Gastroesophageal sphincter (tissue), 4 donors: ENCODE measurements at regions not wholly inside any gene's neighbourhood (a gene's known extent, or its start where the extent isn't known, plus 50 kb on each side); places are given as distances from the start of the nearest gene placed in this dataset.
"Not testable (repeated sequence)": the region's sequence is repeated elsewhere in the genome, so short reads cannot be mapped to it uniquely, and the experiment has no call there.

Source experiments
- ATAC-seq: fragments of 150-250 bp; one replicate; pipeline ENCODE4 v1.9.1; 2016; ENCODE audit warnings: mild to moderate bottlenecking, moderate library complexity
- H3K27ac ChIP-seq, 4 donors: fragments of 200-600 bp; sonication (generic) in 3 of 4; 1 replicate in 3 of 4; 2 replicates in 1 of 4; pipeline ENCODE4 v1.5.1; 2016 to 2019
- H3K27me3 ChIP-seq: fragments of 200-600 bp; sonication (generic); one replicate; pipeline ENCODE4 v1.5.1; 2019
- H3K36me3 ChIP-seq, 2 donors: fragments of 200-600 bp; sonication (generic); one replicate each; pipeline ENCODE4 v1.5.1; 2019; ENCODE audit warnings: control low read depth in 1 of 2
- H3K4me1 ChIP-seq, 3 donors: fragments of 200-600 bp; sonication (generic); 1 replicate in 2 of 3; 2 replicates in 1 of 3; pipeline ENCODE4 v1.5.1; 2016 to 2019; ENCODE audit warnings: control low read depth in 2 of 3
- H3K4me3 ChIP-seq, 2 donors: fragments of 200-600 bp; sonication (generic); one replicate each; pipeline ENCODE4 v1.5.1; 2019; ENCODE audit warnings: mild to moderate bottlenecking in 1 of 2, moderate library complexity in 1 of 2
- H3K9me3 ChIP-seq, 3 donors: fragments of 200-600 bp; sonication (generic); one replicate each; pipeline ENCODE4 v1.5.1; 2017 to 2019; ENCODE audit warnings: control low read depth in 2 of 3
- CTCF ChIP-seq, 4 experiments: fragments of 200-600 bp in 2 of 4; fragments of 450-650 bp in 2 of 4; sonication (generic) in 1 of 4; IDR thresholded peaks; one replicate each; pipeline ENCODE4 v1.5.1; 2017 to 2019; ENCODE audit warnings: antibody characterized with exemption in 4 of 4, mild to moderate bottlenecking in 2 of 4, moderate library complexity in 2 of 4
- EP300 ChIP-seq: sonication (generic); formaldehyde crosslinking; IDR thresholded peaks from one replicate; pipeline ENCODE4 v1.6.1; 2017; ENCODE audit warnings: antibody characterized with exemption, mild to moderate bottlenecking
- POLR2A ChIP-seq, 2 donors: fragments of 450-650 bp; IDR thresholded peaks; one replicate each; pipeline ENCODE4 v1.6.1; 2017; ENCODE audit warnings: antibody characterized with exemption in 2 of 2, mild to moderate bottlenecking in 2 of 2, moderate library complexity in 1 of 2
- POLR2AphosphoS5 ChIP-seq: sonication (generic); formaldehyde crosslinking; IDR thresholded peaks from one replicate; pipeline ENCODE4 v1.6.1; 2017; ENCODE audit warnings: antibody characterized with exemption
- WGBS, 2 donors: methylation state at CpG; one replicate each; pipeline ENCODE4 v1.1.5; 2018; ENCODE audit warnings: low coverage in 1 of 2; 5-methylcytosine and 5-hydroxymethylcytosine counted together

GRCh38 chr6:15152700-15153099 lies 93.2 kb upstream of the JARID2 start:
- H3K4me1 ChIP-seq: peaks cover 0 to 12% (median 0%) of the 10 kb centered on the region in 3 donors
- ATAC-seq: no peak
- H3K9me3 ChIP-seq: no peaks in the 10 kb centered on the region
- H3K36me3 ChIP-seq: no peaks in the 10 kb centered on the region
- H3K27me3 ChIP-seq: no peaks in the 10 kb centered on the region
- TF ChIP-seq CTCF (IDR thresholded peaks at IDR 0.05): no peak
- 44 to 64% methylated on average over 2 of the region's 2 CpGs for WGBS, 2 donors
- no peak overlapping the region for H3K27ac ChIP-seq
- H3K4me3 ChIP-seq: no peak overlapping the region

GRCh38 chr6:15153191-15153590 lies 92.7 kb upstream of the JARID2 start:
- Histone ChIP-seq H3K4me1 (peaks cover 0 to 7% (median 0%) of the 10 kb centered on the region in 3 donors), H3K27me3 (no peaks in the 10 kb centered on the region), H3K9me3 (no peaks in the 10 kb centered on the region), H3K4me3 (no peak overlapping the region), H3K27ac (no peak overlapping the region), H3K36me3 (no peaks in the 10 kb centered on the region)
- no peak for ATAC-seq
- 90 to 97% methylated on average over 2 to 4 of the region's 7 CpGs for WGBS, 2 donors
- TF ChIP-seq EP300: no peak
- no peak for TF ChIP-seq POLR2AphosphoS5
- no peak for TF ChIP-seq POLR2A (IDR thresholded peaks at IDR 0.05)
- TF ChIP-seq CTCF (IDR thresholded peaks at IDR 0.05): no peak

- WGBS, 2 donors: 86% methylated on average over 1 of the region's 2 CpGs; no CpG with 5 or more reads in 1 of the 2 donors
- H3K27ac ChIP-seq: no peak overlapping the region
- TF ChIP-seq EP300 (no peak), POLR2AphosphoS5 (no peak), POLR2A (IDR thresholded peaks at IDR 0.05) (no peak), CTCF (IDR thresholded peaks at IDR 0.05) (no peak)
- no peaks in the 10 kb centered on the region for H3K9me3 ChIP-seq
- H3K4me3 ChIP-seq: no peak overlapping the region
- no peaks in the 10 kb centered on the region for H3K4me1 ChIP-seq
- no peak for ATAC-seq
- H3K36me3 ChIP-seq: no peaks in the 10 kb centered on the region
- no peaks in the 10 kb centered on the region for H3K27me3 ChIP-seq
Observed at GRCh38 chr6:15157479-15157878, 88.4 kb upstream of the JARID2 start.

GRCh38 chr6:15158821-15159619 lies 86.8 kb upstream of the JARID2 start:
- Histone ChIP-seq H3K4me1 (no peaks in the 10 kb centered on the region), H3K27me3 (no peaks in the 10 kb centered on the region), H3K27ac (no peak overlapping the region), H3K4me3 (no peak overlapping the region), H3K36me3 (no peaks in the 10 kb centered on the region), H3K9me3 (no peaks in the 10 kb centered on the region)
- 88 to 94% methylated on average over 2 to 8 of the region's 10 CpGs for WGBS, 2 donors
- TF ChIP-seq POLR2AphosphoS5 (no peak), POLR2A (IDR thresholded peaks at IDR 0.05) (no peak), CTCF (IDR thresholded peaks at IDR 0.05) (no peak), EP300 (no peak)
- no peak for ATAC-seq

- TF ChIP-seq CTCF (IDR thresholded peaks at IDR 0.05) (no peak), POLR2AphosphoS5 (no peak)
- H3K36me3 ChIP-seq: no peaks in the 10 kb centered on the region
- H3K27ac ChIP-seq: no peak overlapping the region
- no peak for ATAC-seq
- H3K4me3 ChIP-seq: no peak overlapping the region
- no peaks in the 10 kb centered on the region for H3K4me1 ChIP-seq
- no peaks in the 10 kb centered on the region for H3K27me3 ChIP-seq
- no peaks in the 10 kb centered on the region for H3K9me3 ChIP-seq
- 91 to 92% methylated on average over 2 of the region's 2 CpGs for WGBS, 2 donors
Observed at GRCh38 chr6:15160812-15161211, 85.1 kb upstream of the JARID2 start.

GRCh38 chr6:15164855-15165254 lies 81.0 kb upstream of the JARID2 start:
- not testable (repeated sequence) for ATAC-seq, H3K36me3 ChIP-seq, H3K9me3 ChIP-seq, H3K27me3 ChIP-seq, H3K4me3 ChIP-seq, H3K4me1 ChIP-seq, H3K27ac ChIP-seq
- 81 to 93% methylated on average over 5 to 6 of the region's 6 CpGs for WGBS, 2 donors
